Chondrocyte (in vitro differentiated cells): ENCODE measurements at regions not wholly inside any gene's neighbourhood (a gene's known extent, or its start where the extent isn't known, plus 50 kb on each side); places are given as distances from the start of the nearest gene placed in this dataset.

Experiments
- DNase-seq: peaks from one replicate; pipeline ENCODE4 v3.0.0; 2021; ENCODE audit warnings: mixed read lengths, low spot score
- H3K27ac Mint-ChIP-seq: one replicate; pipeline ENCODE4 v1.8.0; 2021; ENCODE audit warnings: mild to moderate bottlenecking, moderate library complexity, mixed read lengths; ENCODE audit not compliant: unreplicated experiment
- H3K27me3 Mint-ChIP-seq: 2 replicates; pipeline ENCODE4 v1.8.0; 2021; ENCODE audit warnings: low read depth, mixed read lengths
- H3K36me3 Mint-ChIP-seq: 2 replicates; pipeline ENCODE4 v1.8.0; 2021; ENCODE audit warnings: low read depth, mixed read lengths
- H3K4me1 Mint-ChIP-seq: 2 replicates; pipeline ENCODE4 v1.8.0; 2021; ENCODE audit warnings: low read depth, mild to moderate bottlenecking, mixed read lengths
- H3K4me3 Mint-ChIP-seq: one replicate; pipeline ENCODE4 v1.8.0; 2021; ENCODE audit warnings: mild to moderate bottlenecking, moderate library complexity, mixed read lengths; ENCODE audit not compliant: unreplicated experiment
- H3K9me3 Mint-ChIP-seq: 2 replicates; pipeline ENCODE4 v1.8.0; 2021; ENCODE audit warnings: low read depth, mixed read lengths
- TF ChIP-seq, protein P1 (sequence below): fragments of 200-600 bp; sonication (generic); IDR thresholded peaks from 2 replicates; pipeline ENCODE4 v1.5.0; 2021; ENCODE audit warnings: antibody characterized with exemption, mild to moderate bottlenecking, moderate library complexity

DNA sequence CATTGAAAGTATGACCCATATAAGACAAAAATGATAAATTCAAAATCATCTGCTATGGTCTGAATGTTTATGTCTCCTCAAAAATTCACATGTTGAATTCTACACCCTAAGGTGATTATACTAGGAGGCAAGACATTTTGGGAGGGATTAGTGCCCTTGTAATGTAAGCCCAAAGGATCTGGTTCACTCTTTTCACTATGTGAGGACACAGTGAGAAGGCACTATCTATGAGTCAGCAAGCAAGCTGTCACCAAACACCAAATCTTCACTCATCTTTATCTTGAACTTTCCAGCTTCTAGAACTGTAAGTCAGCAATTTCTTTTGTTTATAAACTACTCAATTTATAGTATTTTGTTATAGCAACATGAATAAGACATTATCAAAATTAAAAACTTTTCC, 284.7 kb upstream of the ZC3H15 start:
- H3K27ac Mint-ChIP-seq: no peak overlapping the region
- TF ChIP-seq, protein P1, sequence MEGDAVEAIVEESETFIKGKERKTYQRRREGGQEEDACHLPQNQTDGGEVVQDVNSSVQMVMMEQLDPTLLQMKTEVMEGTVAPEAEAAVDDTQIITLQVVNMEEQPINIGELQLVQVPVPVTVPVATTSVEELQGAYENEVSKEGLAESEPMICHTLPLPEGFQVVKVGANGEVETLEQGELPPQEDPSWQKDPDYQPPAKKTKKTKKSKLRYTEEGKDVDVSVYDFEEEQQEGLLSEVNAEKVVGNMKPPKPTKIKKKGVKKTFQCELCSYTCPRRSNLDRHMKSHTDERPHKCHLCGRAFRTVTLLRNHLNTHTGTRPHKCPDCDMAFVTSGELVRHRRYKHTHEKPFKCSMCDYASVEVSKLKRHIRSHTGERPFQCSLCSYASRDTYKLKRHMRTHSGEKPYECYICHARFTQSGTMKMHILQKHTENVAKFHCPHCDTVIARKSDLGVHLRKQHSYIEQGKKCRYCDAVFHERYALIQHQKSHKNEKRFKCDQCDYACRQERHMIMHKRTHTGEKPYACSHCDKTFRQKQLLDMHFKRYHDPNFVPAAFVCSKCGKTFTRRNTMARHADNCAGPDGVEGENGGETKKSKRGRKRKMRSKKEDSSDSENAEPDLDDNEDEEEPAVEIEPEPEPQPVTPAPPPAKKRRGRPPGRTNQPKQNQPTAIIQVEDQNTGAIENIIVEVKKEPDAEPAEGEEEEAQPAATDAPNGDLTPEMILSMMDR: no peak
- H3K4me3 Mint-ChIP-seq: no peak overlapping the region
- no peaks in the 10 kb centered on the region for H3K9me3 Mint-ChIP-seq
- DNase-seq: no peak
- no peaks in the 10 kb centered on the region for H3K4me1 Mint-ChIP-seq
- H3K36me3 Mint-ChIP-seq: no peaks in the 10 kb centered on the region
- no peaks in the 10 kb centered on the region for H3K27me3 Mint-ChIP-seq

DNA sequence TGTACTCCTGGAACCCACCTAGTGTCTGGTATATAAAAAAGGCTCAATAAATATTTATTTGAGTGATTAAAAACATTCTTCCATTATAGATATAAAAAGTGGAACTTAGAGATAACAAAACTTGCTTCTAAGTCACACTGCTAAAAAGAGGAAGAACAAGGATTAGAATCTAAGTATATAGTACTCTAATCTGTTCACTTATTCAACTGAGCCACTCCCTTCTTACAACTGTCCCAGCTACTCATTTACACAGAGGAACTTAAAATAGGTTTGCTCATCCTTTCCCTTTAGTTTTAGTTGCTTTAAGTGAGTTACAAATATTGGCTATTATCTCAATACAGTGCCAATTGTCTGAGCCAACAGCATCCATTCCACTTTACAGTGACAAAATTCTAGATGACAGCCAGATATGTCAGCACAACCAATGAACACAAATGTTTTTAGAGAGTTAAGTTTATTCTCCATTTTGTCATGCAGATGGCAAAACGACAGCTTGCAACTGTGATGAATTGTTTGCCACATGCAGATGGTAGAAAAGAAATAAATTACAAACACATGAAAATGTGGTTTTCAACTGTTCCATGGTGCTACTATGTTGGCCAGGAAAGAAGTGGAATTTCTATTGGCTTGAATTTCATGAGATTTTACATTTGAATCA, 280.7 kb upstream of the ZC3H15 start:
- no peak for DNase-seq
- no peaks in the 10 kb centered on the region for H3K27me3 Mint-ChIP-seq
- no peaks in the 10 kb centered on the region for H3K36me3 Mint-ChIP-seq
- no peaks in the 10 kb centered on the region for H3K9me3 Mint-ChIP-seq
- no peak overlapping the region for H3K4me3 Mint-ChIP-seq
- TF ChIP-seq, protein P1: no peak
- no peaks in the 10 kb centered on the region for H3K4me1 Mint-ChIP-seq
- no peak overlapping the region for H3K27ac Mint-ChIP-seq

DNA sequence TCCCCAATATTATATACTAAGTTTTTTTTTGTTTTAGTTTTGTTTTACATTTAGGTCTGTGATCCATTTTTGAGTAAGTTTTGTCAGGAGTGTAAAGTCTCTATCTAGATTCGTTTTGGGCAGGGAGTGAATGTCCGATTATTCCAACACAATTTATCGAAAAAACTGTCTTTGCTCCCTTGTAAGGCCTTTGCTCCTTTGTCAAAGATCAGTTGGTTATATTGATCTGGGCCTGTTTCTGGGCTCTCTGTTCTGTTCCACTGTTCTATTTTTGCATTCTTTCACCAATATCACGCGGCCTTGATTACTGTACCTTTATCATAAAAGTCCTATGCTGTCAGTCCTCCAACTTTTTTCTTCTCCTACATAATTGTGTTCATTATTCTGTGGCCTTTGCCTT, 276.5 kb upstream of the ZC3H15 start:
- TF ChIP-seq, protein P1: no peak
- no peak for DNase-seq
- Mint-ChIP-seq H3K27me3 (no peaks in the 10 kb centered on the region), H3K4me3 (no peak overlapping the region), H3K36me3 (peaks cover 2% of the 10 kb centered on the region), H3K4me1 (no peaks in the 10 kb centered on the region), H3K27ac (no peak overlapping the region), H3K9me3 (no peaks in the 10 kb centered on the region)

DNA sequence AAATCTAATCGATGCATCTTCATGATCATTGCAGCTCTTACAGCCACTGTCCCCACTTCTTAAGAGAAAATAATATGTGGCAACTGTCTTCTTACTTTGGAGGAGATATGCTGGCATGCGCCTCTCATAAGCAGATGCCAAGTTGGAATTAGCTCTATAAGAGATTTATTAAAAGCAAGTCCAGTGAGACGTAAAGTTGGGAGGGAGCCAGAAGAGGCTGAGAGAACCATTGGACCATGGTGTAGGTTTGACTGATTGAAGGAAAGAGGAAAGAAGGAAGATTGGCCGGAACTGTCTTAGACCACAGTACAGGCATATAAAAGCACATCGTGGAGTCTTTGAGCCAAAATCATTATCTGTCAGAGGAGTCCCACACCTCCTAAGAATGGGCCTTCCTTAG, 265.7 kb upstream of the ZC3H15 start:
- DNase-seq: no peak
- Mint-ChIP-seq H3K36me3 (peaks cover 3% of the 10 kb centered on the region), H3K4me3 (no peak overlapping the region), H3K27ac (no peak overlapping the region), H3K4me1 (no peaks in the 10 kb centered on the region), H3K9me3 (peaks cover 7% of the 10 kb centered on the region), H3K27me3 (no peaks in the 10 kb centered on the region)
- TF ChIP-seq, protein P1: no peak

GRCh38 chr2:186229265-186229664, 256.8 kb upstream of the ZC3H15 start:
- peaks cover 33% of the 10 kb centered on the region for H3K36me3 Mint-ChIP-seq
- DNase-seq: no peak
- no peak overlapping the region for H3K4me3 Mint-ChIP-seq
- H3K9me3 Mint-ChIP-seq: peaks cover 66% of the 10 kb centered on the region
- no peaks in the 10 kb centered on the region for H3K27me3 Mint-ChIP-seq
- TF ChIP-seq, protein P1: no peak
- no peak overlapping the region for H3K27ac Mint-ChIP-seq
- H3K4me1 Mint-ChIP-seq: no peaks in the 10 kb centered on the region
